Esophagus muscularis mucosa (tissue), 4 donors: ENCODE measurements at regions not wholly inside any gene's neighbourhood (a gene's known extent, or its start where the extent isn't known, plus 50 kb on each side); places are given as distances from the start of the nearest gene placed in this dataset.

Source experiments
- DNase-seq: peaks from one replicate; pipeline ENCODE4 v3.0.0-alpha.2; 2017; ENCODE audit errors: extremely low spot score
- H3K27ac ChIP-seq, 4 donors: fragments of 200-600 bp; sonication (generic); replicated peaks in 1 of 4; 1 replicate in 3 of 4; 2 replicates in 1 of 4; pipeline ENCODE4 v1.5.1; 2016 to 2019; ENCODE audit warnings: mild to moderate bottlenecking in 1 of 4
- H3K27me3 ChIP-seq, 4 donors: fragments of 200-600 bp; sonication (generic); one replicate each; pipeline versions ENCODE4 v1.5.1 to v1.6.0; 2016 to 2019
- H3K36me3 ChIP-seq, 4 donors: fragments of 200-600 bp; sonication (generic); one replicate each; pipeline ENCODE4 v1.5.1; 2016 to 2019
- H3K4me1 ChIP-seq, 4 donors: fragments of 200-600 bp; sonication (generic); one replicate each; pipeline ENCODE4 v1.5.1; 2016 to 2019
- H3K4me3 ChIP-seq, 4 donors: fragments of 200-600 bp; sonication (generic); 1 replicate in 2 of 4; 2 replicates in 2 of 4; pipeline ENCODE4 v1.5.1; 2016 to 2019; ENCODE audit warnings: mild to moderate bottlenecking in 4 of 4, moderate library complexity in 1 of 4
- H3K9me3 ChIP-seq, 4 donors: fragments of 200-600 bp; sonication (generic); 1 replicate in 3 of 4; 2 replicates in 1 of 4; pipeline ENCODE4 v1.5.1; 2016 to 2019
- CTCF ChIP-seq, 3 experiments: fragments of 200-600 bp in 2 of 3; fragments of 450-650 bp in 1 of 3; sonication (generic) in 2 of 3; IDR thresholded peaks; one replicate each; pipeline ENCODE4 v1.5.1; 2017 to 2019; ENCODE audit warnings: antibody characterized with exemption in 3 of 3, mild to moderate bottlenecking in 2 of 3, moderate library complexity in 1 of 3
- EP300 ChIP-seq: sonication (generic); formaldehyde crosslinking; IDR thresholded peaks from one replicate; pipeline ENCODE4 v1.6.1; 2017; ENCODE audit warnings: antibody characterized with exemption
- POLR2A ChIP-seq: fragments of 450-650 bp; IDR thresholded peaks from one replicate; pipeline ENCODE4 v1.6.1; 2017; ENCODE audit warnings: antibody characterized with exemption, moderate library complexity, mild to moderate bottlenecking, low read depth
- POLR2AphosphoS5 ChIP-seq, 2 donors: sonication (generic); formaldehyde crosslinking; IDR thresholded peaks; one replicate each; pipeline ENCODE4 v1.6.1; 2017; ENCODE audit warnings: antibody characterized with exemption in 2 of 2
- WGBS: methylation state at CpG from one replicate; pipeline ENCODE4 v1.1.5; 2018; 5-methylcytosine and 5-hydroxymethylcytosine counted together
- intact Hi-C: fragments of 100-400 bp; cut with DNase I; formaldehyde crosslinking; loops from one replicate; pipeline ENCODE4 v1.15.1; 2023

GRCh38 chr7:46933596-46933995 lies 648.3 kb downstream of the TNS3 start:
- 72% methylated on average over 4 of the region's 4 CpGs for WGBS
- no peak overlapping the region for H3K4me3 ChIP-seq

GRCh38 chr7:46932676-46933424 lies 649.1 kb downstream of the TNS3 start:
- 53% methylated on average over 7 of the region's 7 CpGs for WGBS
- peaks cover 0 to 12% (median 6%) of the 10 kb centered on the region in 4 donors for H3K4me1 ChIP-seq
- no peaks in the 10 kb centered on the region for H3K9me3 ChIP-seq
- DNase-seq: no peak
- H3K27ac ChIP-seq: peak overlapping the region; percentile 17 to 54 (median 40)
- H3K36me3 ChIP-seq: no peaks in the 10 kb centered on the region
- intact Hi-C loops: no loop called here
- H3K27me3 ChIP-seq: no peaks in the 10 kb centered on the region
- TF ChIP-seq POLR2A (no peak), CTCF (IDR thresholded peaks at IDR 0.05) (peak in 1 of 3 experiments; percentile 10)
- no peak overlapping the region for H3K4me3 ChIP-seq

More at GRCh38 chr7:46933596-46933995, 648.3 kb downstream of the TNS3 start:
- no peaks in the 10 kb centered on the region for H3K9me3 ChIP-seq
- H3K27me3 ChIP-seq: no peaks in the 10 kb centered on the region
- intact Hi-C loops: no loop called here
- peak overlapping the region in 2 of 4 donors; percentile 17 to 35 for H3K27ac ChIP-seq
- no peaks in the 10 kb centered on the region for H3K36me3 ChIP-seq
- no peak for TF ChIP-seq CTCF (IDR thresholded peaks at IDR 0.05)
- no peak for TF ChIP-seq POLR2A
- TF ChIP-seq EP300: no peak
- TF ChIP-seq POLR2AphosphoS5 (IDR thresholded peaks at IDR 0.05): no peak
- no peak for DNase-seq
- H3K4me1 ChIP-seq: peaks cover 0 to 12% (median 6%) of the 10 kb centered on the region in 4 donors

GRCh38 chr7:46932306-46932675 lies 649.6 kb downstream of the TNS3 start:
- TF ChIP-seq POLR2AphosphoS5 (IDR thresholded peaks at IDR 0.05): no peak
- TF ChIP-seq EP300: no peak
- no peak for TF ChIP-seq POLR2A
- no peak for TF ChIP-seq CTCF (IDR thresholded peaks at IDR 0.05)

GRCh38 chr7:46930366-46930765 lies 651.5 kb downstream of the TNS3 start:
- intact Hi-C loops: no loop called here
- 87% methylated on average over 3 of the region's 3 CpGs for WGBS
- Histone ChIP-seq H3K36me3 (no peaks in the 10 kb centered on the region), H3K27ac (no peak overlapping the region), H3K4me1 (peaks cover 0 to 12% (median 6%) of the 10 kb centered on the region in 4 donors), H3K9me3 (no peaks in the 10 kb centered on the region), H3K4me3 (no peak overlapping the region), H3K27me3 (no peaks in the 10 kb centered on the region)
- DNase-seq: no peak
- no peak for TF ChIP-seq POLR2A
- no peak for TF ChIP-seq EP300
- TF ChIP-seq POLR2AphosphoS5 (IDR thresholded peaks at IDR 0.05): no peak
- no peak for TF ChIP-seq CTCF (IDR thresholded peaks at IDR 0.05)

More at GRCh38 chr7:46932306-46932675, 649.6 kb downstream of the TNS3 start:
- 58% methylated on average over 1 of the region's 1 CpG for WGBS
- H3K27me3 ChIP-seq: no peaks in the 10 kb centered on the region
- intact Hi-C loops: no loop called here
- no peaks in the 10 kb centered on the region for H3K36me3 ChIP-seq
- no peak for DNase-seq
- H3K27ac ChIP-seq: no peak overlapping the region
- peaks cover 0 to 12% (median 6%) of the 10 kb centered on the region in 4 donors for H3K4me1 ChIP-seq
- H3K9me3 ChIP-seq: no peaks in the 10 kb centered on the region
- H3K4me3 ChIP-seq: no peak overlapping the region

- TF ChIP-seq POLR2AphosphoS5 (IDR thresholded peaks at IDR 0.05): no peak
- no peak for TF ChIP-seq EP300
- no peak for TF ChIP-seq POLR2A
- TF ChIP-seq CTCF (IDR thresholded peaks at IDR 0.05): no peak
- Histone ChIP-seq H3K27me3 (no peaks in the 10 kb centered on the region), H3K36me3 (no peaks in the 10 kb centered on the region), H3K4me3 (no peak overlapping the region), H3K27ac (no peak overlapping the region), H3K9me3 (no peaks in the 10 kb centered on the region), H3K4me1 (peaks cover 0 to 11% (median 5%) of the 10 kb centered on the region in 4 donors)
- no peak for DNase-seq
- intact Hi-C loops: no loop called here
Observed at GRCh38 chr7:46929359-46929758, 652.6 kb downstream of the TNS3 start.
